Gastrocnemius medialis (tissue), 4 donors: ENCODE measurements at regions not wholly inside any gene's neighbourhood (a gene's known extent, or its start where the extent isn't known, plus 50 kb on each side); places are given as distances from the start of the nearest gene placed in this dataset.

ENCODE experiments used
- ATAC-seq, 2 donors: fragments of 150-250 bp; one replicate each; pipeline ENCODE4 v1.9.1; 2016
- DNase-seq, 2 donors: peaks; one replicate each; pipeline ENCODE4 v3.0.0-alpha.2; 2019
- H3K27ac ChIP-seq, 4 donors: fragments of 200-600 bp; sonication (generic); 1 replicate in 1 of 4; 2 replicates in 3 of 4; pipeline ENCODE4 v1.5.1; 2016 to 2018; ENCODE audit warnings: mild to moderate bottlenecking in 2 of 4, moderate library complexity in 1 of 4
- H3K27me3 ChIP-seq, 3 donors: fragments of 200-600 bp; sonication (generic) in 2 of 3; 1 replicate in 1 of 3; 2 replicates in 2 of 3; pipeline versions ENCODE4 v1.5.1 to v1.6.0; 2016 to 2019; ENCODE audit warnings: mild to moderate bottlenecking in 1 of 3, moderate library complexity in 1 of 3
- H3K36me3 ChIP-seq, 2 donors: fragments of 200-600 bp; sonication (generic) in 1 of 2; one replicate each; pipeline ENCODE4 v1.5.1; 2017 to 2018
- H3K4me1 ChIP-seq, 2 donors: fragments of 200-600 bp; sonication (generic) in 1 of 2; one replicate each; pipeline ENCODE4 v1.5.1; 2016 to 2017; ENCODE audit warnings: mild to moderate bottlenecking in 2 of 2
- H3K4me3 ChIP-seq, 4 donors: fragments of 200-600 bp; sonication (generic) in 3 of 4; 1 replicate in 1 of 4; 2 replicates in 3 of 4; pipeline ENCODE4 v1.5.1; 2016 to 2019; ENCODE audit warnings: mild to moderate bottlenecking in 2 of 4
- H3K9me3 ChIP-seq, 3 donors: fragments of 200-600 bp; sonication (generic) in 2 of 3; 1 replicate in 1 of 3; 2 replicates in 2 of 3; pipeline ENCODE4 v1.5.1; 2016 to 2019
- CTCF ChIP-seq, 5 experiments: fragments of 450-650 bp in 3 of 5; fragments of 200-600 bp in 2 of 5; sonication (generic) in 2 of 5; IDR thresholded peaks in 4 of 5; conservative IDR thresholded peaks in 1 of 5; 1 replicate in 4 of 5; 2 replicates in 1 of 5; pipeline ENCODE4 v1.5.1; 2016 to 2019; ENCODE audit warnings: antibody characterized with exemption in 5 of 5, mild to moderate bottlenecking in 3 of 5, moderate library complexity in 3 of 5
- POLR2A ChIP-seq, 2 donors: fragments of 450-650 bp; IDR thresholded peaks; one replicate each; pipeline ENCODE4 v1.6.1; 2017; ENCODE audit warnings: antibody characterized with exemption in 2 of 2, mild to moderate bottlenecking in 2 of 2, moderate library complexity in 2 of 2
- in situ Hi-C, 4 donors: fragments of 200-750 bp; cut with MboI; loops; one replicate each; pipeline versions ENCODE4 v1.15.0 to v1.8.0; 2017; ENCODE audit warnings: low sequenced_read_pairs in 4 of 4
- intact Hi-C: fragments of 100-400 bp; cut with DNase I; formaldehyde crosslinking; loops from one replicate; pipeline ENCODE4 v1.15.1; 2023; ENCODE audit warnings: low total_unique reads

GRCh38 chr14:94686511-94687160, 74.4 kb downstream of the SERPINA3 start:
- no peaks in the 10 kb centered on the region for H3K27me3 ChIP-seq
- in situ Hi-C loops (loop anchor here in 2 of 4 donors (25.0 kb wide), 2 partner anchors 401 to 751 kb away; no protein-coding TSS in a partner anchor), intact Hi-C loops (no loop called here)
- no peaks in the 10 kb centered on the region for H3K9me3 ChIP-seq
- no peak overlapping the region for H3K27ac ChIP-seq
- TF ChIP-seq POLR2A (IDR thresholded peaks at IDR 0.05) = no peak
- TF ChIP-seq CTCF (IDR thresholded peaks at IDR 0.05 in 4 of 5, conservative IDR thresholded peaks at IDR 0.05 in 1 of 5) = no peak
- no peak overlapping the region for H3K4me3 ChIP-seq
- no peaks in the 10 kb centered on the region for H3K36me3 ChIP-seq
- DNase-seq (no peak), ATAC-seq (no peak)
- H3K4me1 ChIP-seq = peaks cover 0 to 3% of the 10 kb centered on the region in 2 donors

GRCh38 chr14:94685681-94686485, 73.7 kb downstream of the SERPINA3 start:
- no peaks in the 10 kb centered on the region for H3K9me3 ChIP-seq
- ATAC-seq (no peak), DNase-seq (no peak)
- no peak overlapping the region for H3K4me3 ChIP-seq
- H3K27ac ChIP-seq = no peak overlapping the region
- peaks cover 0 to 3% of the 10 kb centered on the region in 2 donors for H3K4me1 ChIP-seq
- TF ChIP-seq POLR2A (IDR thresholded peaks at IDR 0.05) (no peak), CTCF (IDR thresholded peaks at IDR 0.05 in 4 of 5, conservative IDR thresholded peaks at IDR 0.05 in 1 of 5) (no peak)
- intact Hi-C loops = no loop called here
- in situ Hi-C loops = loop anchor here in 2 of 4 donors (25.0 kb wide), 2 partner anchors 401 to 751 kb away; no protein-coding TSS in a partner anchor
- H3K27me3 ChIP-seq = no peaks in the 10 kb centered on the region
- no peaks in the 10 kb centered on the region for H3K36me3 ChIP-seq

- H3K4me1 ChIP-seq = peaks cover 0 to 3% of the 10 kb centered on the region in 2 donors
- no peak for DNase-seq
- no peaks in the 10 kb centered on the region for H3K36me3 ChIP-seq
- H3K9me3 ChIP-seq = no peaks in the 10 kb centered on the region
- no peaks in the 10 kb centered on the region for H3K27me3 ChIP-seq
- no peak for TF ChIP-seq POLR2A (IDR thresholded peaks at IDR 0.05)
- no peak overlapping the region for H3K4me3 ChIP-seq
- ATAC-seq = no peak
- intact Hi-C loops (no loop called here), in situ Hi-C loops (loop anchor here in 2 of 4 donors (25.0 kb wide), 2 partner anchors 402 to 752 kb away; no protein-coding TSS in a partner anchor)
- H3K27ac ChIP-seq = no peak overlapping the region
Observed at GRCh38 chr14:94685166-94685581, 73.0 kb downstream of the SERPINA3 start.

GRCh38 chr14:94682736-94683135, 70.5 kb downstream of the SERPINA3 start:
- no peaks in the 10 kb centered on the region for H3K36me3 ChIP-seq
- no peak for TF ChIP-seq CTCF (IDR thresholded peaks at IDR 0.05 in 4 of 5, conservative IDR thresholded peaks at IDR 0.05 in 1 of 5)
- TF ChIP-seq POLR2A (IDR thresholded peaks at IDR 0.05) = no peak
- in situ Hi-C loops = loop anchor here in 2 of 4 donors (25.0 kb wide), 2 partner anchors 405 to 755 kb away; no protein-coding TSS in a partner anchor
- intact Hi-C loops = no loop called here
- H3K27me3 ChIP-seq = peaks cover 0 to 4% (median 0%) of the 10 kb centered on the region in 3 donors
- ATAC-seq = no peak
- no peak overlapping the region for H3K4me3 ChIP-seq
- no peak for DNase-seq
- H3K27ac ChIP-seq = no peak overlapping the region
- H3K9me3 ChIP-seq = no peaks in the 10 kb centered on the region
- H3K4me1 ChIP-seq = no peaks in the 10 kb centered on the region

GRCh38 chr14:94682061-94682516, 69.9 kb downstream of the SERPINA3 start:
- in situ Hi-C loops (loop anchor here in 2 of 4 donors (25.0 kb wide), 2 partner anchors 405 to 755 kb away; no protein-coding TSS in a partner anchor), intact Hi-C loops (no loop called here)
- Histone ChIP-seq H3K27ac (no peak overlapping the region), H3K36me3 (no peaks in the 10 kb centered on the region), H3K4me1 (no peaks in the 10 kb centered on the region), H3K27me3 (peaks cover 0 to 4% (median 0%) of the 10 kb centered on the region in 3 donors), H3K9me3 (no peaks in the 10 kb centered on the region), H3K4me3 (no peak overlapping the region)
- ATAC-seq = no peak
- no peak for DNase-seq
- TF ChIP-seq CTCF (IDR thresholded peaks at IDR 0.05 in 4 of 5, conservative IDR thresholded peaks at IDR 0.05 in 1 of 5) (no peak), POLR2A (IDR thresholded peaks at IDR 0.05) (no peak)
